K562 (cell line): ENCODE measurements at regions not wholly inside any gene's neighbourhood (a gene's known extent, or its start where the extent isn't known, plus 50 kb on each side); places are given as distances from the start of the nearest gene placed in this dataset.

Source experiments
- ATAC-seq: fragments of 200-7000 bp; cut with Tn5 transposase; 3 replicates; pipeline ENCODE4 v1.9.1; 2020; ENCODE audit warnings: moderate library complexity
- BruUV-seq: library from RNA; stranded (reverse); fragments of 400-500 nt; replicated peaks from 2 replicates; lab custom pipeline; 2021; lab: Mats Ljungman, UMichigan
- CTCF ChIA-PET: fragments of 300-600 bp; formaldehyde crosslinking; extraction: SDS; loops from one replicate; lab custom pipeline; 2021; ENCODE audit warnings: low intra/inter-chr PET ratio; lab: Yijun Ruan, JAX
- POLR2A ChIA-PET: fragments of 300-600, 350-650 bp; sonication (Branson Sonifier 250); formaldehyde crosslinking; extraction: SDS; loops from one replicate; lab custom pipeline; 2021; ENCODE audit warnings: antibody characterized with exemption, inconsistent platforms; lab: Yijun Ruan, JAX
- DNase-seq, 4 experiments: peaks; one replicate each; pipeline versions ENCODE4 v3.0.0 to v3.0.0-alpha.2; 2011 to 2018; ENCODE audit warnings: low spot score in 3 of 4, mixed read lengths in 3 of 4; ENCODE audit errors: extremely low read depth in 1 of 4
- FAIRE-seq: peaks from 2 replicates; lab custom pipeline; 2011; peaks lifted over from hg19 to GRCh38; lab: Jason Lieb, UNC
- H2AFZ ChIP-seq: 2 replicates; pipeline ENCODE4 v1.6.0; 2011; ENCODE audit warnings: low read depth, low read length, control low read depth, inconsistent platforms
- H3K27ac ChIP-seq: fragments of 200-600 bp; 3 replicates; pipeline ENCODE4 v1.8.0; 2011; ENCODE audit warnings: low read depth, mild to moderate bottlenecking, control low read depth, inconsistent platforms, low read length, moderate library complexity, mixed read lengths; ENCODE audit errors: extremely low read depth
- H3K27me3 ChIP-seq, 2 experiments: fragments of 300-600 bp in 1 of 2; 2 replicates in 1 of 2; 3 replicates in 1 of 2; pipeline versions ENCODE4 v1.6.0 to v1.8.0; 2011; ENCODE audit warnings: inconsistent platforms in 2 of 2, low read length in 2 of 2, mild to moderate bottlenecking in 1 of 2, mixed read lengths in 1 of 2, moderate library complexity in 1 of 2; ENCODE audit not compliant: control insufficient read depth in 2 of 2, insufficient read depth in 2 of 2
- H3K36me3 ChIP-seq: fragments of 300-600 bp; 3 replicates; pipeline ENCODE4 v1.8.0; 2011; ENCODE audit warnings: mild to moderate bottlenecking, low read length, inconsistent platforms; ENCODE audit not compliant: control insufficient read depth, insufficient read depth
- H3K4me1 ChIP-seq, 2 experiments: fragments of 200-600 bp in 1 of 2; replicated peaks in 1 of 2; 2 replicates in 1 of 2; 3 replicates in 1 of 2; pipeline versions ENCODE4 v1.5.1 to v1.8.0; 2011; ENCODE audit warnings: inconsistent platforms in 2 of 2, low read length in 2 of 2, mild to moderate bottlenecking in 1 of 2, mixed read lengths in 1 of 2, moderate library complexity in 1 of 2; ENCODE audit not compliant: control insufficient read depth in 2 of 2, insufficient read depth in 2 of 2
- H3K4me2 ChIP-seq: 2 replicates; pipeline ENCODE4 v1.6.1; 2011; ENCODE audit warnings: low read length, control low read depth, inconsistent platforms, mixed read lengths; ENCODE audit not compliant: insufficient read depth
- H3K4me3 ChIP-seq: fragments of 200-600 bp; sonication (generic), shearing (Covaris generic); 2 replicates; pipeline ENCODE4 v1.5.1; 2016; ENCODE audit warnings: control low read depth, inconsistent platforms
- H3K79me2 ChIP-seq: fragments of 200-600 bp; 3 replicates; pipeline ENCODE4 v1.8.0; 2011; ENCODE audit warnings: low read length, inconsistent platforms; ENCODE audit not compliant: control insufficient read depth, insufficient read depth
- H3K9ac ChIP-seq, 2 experiments: 2 replicates each; pipeline versions ENCODE4 v1.6.0 to v1.6.1; 2011; ENCODE audit warnings: low read depth in 2 of 2, low read length in 2 of 2, control low read depth in 1 of 2, inconsistent platforms in 1 of 2, mild to moderate bottlenecking in 1 of 2, mixed read lengths in 1 of 2; ENCODE audit not compliant: insufficient read depth in 1 of 2
- H3K9me1 ChIP-seq: one replicate; pipeline ENCODE4 v1.6.0; 2011; ENCODE audit warnings: inconsistent platforms, mild to moderate bottlenecking, low read length, moderate library complexity; ENCODE audit not compliant: control insufficient read depth, insufficient read depth
- H3K9me3 ChIP-seq: replicated peaks from 2 replicates; pipeline ENCODE4 v1.5.1; 2011; ENCODE audit warnings: low read depth, low read length, inconsistent platforms; ENCODE audit not compliant: control insufficient read depth, insufficient read depth
- H4K20me1 ChIP-seq: replicated peaks from 2 replicates; pipeline ENCODE4 v1.6.1; 2011; ENCODE audit warnings: low read length, inconsistent platforms, mixed read lengths; ENCODE audit not compliant: control insufficient read depth, insufficient read depth
- ATF6 ChIP-seq: sonication (generic); formaldehyde crosslinking; IDR thresholded peaks from 2 replicates; pipeline ENCODE4 v1.4.0; 2020; ENCODE audit warnings: mild to moderate bottlenecking, missing genetic modification reagents
- CBX8 ChIP-seq: fragments of 200-600 bp; sonication (generic); IDR thresholded peaks from 2 replicates; pipeline ENCODE4 v1.6.1; 2012; ENCODE audit warnings: borderline replicate concordance, mixed run types, low read depth, mild to moderate bottlenecking, moderate library complexity, mixed read lengths, low read length, control low read depth, inconsistent platforms; ENCODE audit not compliant: poor library complexity, severe bottlenecking; ENCODE audit errors: extremely low read depth
- DNMT1 ChIP-seq: fragments of 450-650 bp; IDR thresholded peaks from 2 replicates; pipeline ENCODE4 v1.6.1; 2016; ENCODE audit warnings: antibody characterized with exemption, mild to moderate bottlenecking
- ERF ChIP-seq: fragments of 450-650 bp; formaldehyde crosslinking; IDR thresholded peaks from 2 replicates; pipeline ENCODE4 v1.4.0; 2020; ENCODE audit warnings: mild to moderate bottlenecking, mixed read lengths
- HSF4 ChIP-seq: fragments of 250-450 bp; sonication (Bioruptor Pico); IDR thresholded peaks from 2 replicates; pipeline ENCODE4 v2.1.2; 2022; ENCODE audit warnings: mild to moderate bottlenecking, moderate library complexity, borderline replicate concordance
- POU5F1 ChIP-seq: fragments of 150-350 bp; IDR thresholded peaks from 2 replicates; pipeline ENCODE4 v1.6.1; 2014; ENCODE audit warnings: borderline replicate concordance, low read length, low read depth, mild to moderate bottlenecking; ENCODE audit not compliant: partially characterized antibody
- SETDB1 ChIP-seq: IDR thresholded peaks from one replicate; pipeline ENCODE4 v1.6.1; 2012; ENCODE audit warnings: low read length, control low read depth, inconsistent platforms
- SREBF2 ChIP-seq: sonication (generic); formaldehyde crosslinking; IDR thresholded peaks from 2 replicates; pipeline ENCODE4 v1.4.0; 2020; ENCODE audit warnings: mild to moderate bottlenecking, missing genetic modification reagents
- TARDBP ChIP-seq: fragments of 450-650 bp; IDR thresholded peaks from 2 replicates; pipeline ENCODE4 v1.6.1; 2016
- ZNF124 ChIP-seq: sonication (generic); formaldehyde crosslinking; IDR thresholded peaks from 2 replicates; pipeline ENCODE4 v1.8.1; 2022; ENCODE audit warnings: missing genetic modification reagents
- ZNF639 ChIP-seq, 2 experiments: fragments of 200-800 bp in 1 of 2; sonication (Bioruptor generic) in 1 of 2; sonication (generic) in 1 of 2; formaldehyde crosslinking in 1 of 2; IDR thresholded peaks in 1 of 2; conservative IDR thresholded peaks in 1 of 2; 2 replicates each; pipeline versions ENCODE4 v1.5.0 to v1.6.1; 2016 to 2020; ENCODE audit warnings: missing compliant biosample characterization in 1 of 2, missing genetic modification characterization in 1 of 2, missing genetic modification reagents in 1 of 2
- WGBS: fragments of 100-300 bp; shearing (Covaris generic); methylation state at CpG from one replicate; pipeline ENCODE4 v1.1.6; 2016; ENCODE audit warnings: low coverage, mixed read lengths; ENCODE audit not compliant: insufficient coverage; ENCODE audit errors: missing lambda C conversion rate; 5-methylcytosine and 5-hydroxymethylcytosine counted together
- in situ Hi-C: fragments of 300-500 bp; cut with MboI; formaldehyde crosslinking; loops from 4 replicates; pipeline ENCODE4 v1.15.0; 2018; ENCODE audit warnings: inconsistent platforms, mixed read lengths
- intact Hi-C: fragments of 100-400 bp; cut with micrococcal nuclease; formaldehyde crosslinking; loops from 2 replicates; pipeline ENCODE4 v1.14.2; 2022
- TF ChIP-seq, protein P1 (sequence below): sonication (generic); formaldehyde crosslinking; IDR thresholded peaks from 2 replicates; pipeline ENCODE4 v1.8.0; 2022; ENCODE audit warnings: missing genetic modification reagents, mild to moderate bottlenecking, borderline replicate concordance
- TF ChIP-seq, protein P2 (sequence below): fragments of 450-650 bp; formaldehyde crosslinking; IDR thresholded peaks from 2 replicates; pipeline ENCODE4 v1.4.0; 2020; ENCODE audit warnings: mild to moderate bottlenecking, moderate library complexity

GRCh38 chr5:4514067-4514648, 626.0 kb upstream of the ADAMTS16 start (continued):
- TF ChIP-seq ZNF639 (CRISPR knock-in tag; conservative IDR thresholded peaks at IDR 0.05 in 1 of 2, IDR thresholded peaks at IDR 0.05 in 1 of 2) (no peak), ZNF124 (CRISPR knock-in tag) (no peak)

GRCh38 chr5:4518903-4519672, 621.0 kb upstream of the ADAMTS16 start:
- H2AFZ ChIP-seq: no peak overlapping the region
- H3K4me1 ChIP-seq: no peaks in the 10 kb centered on the region
- no peak for FAIRE-seq
- H3K36me3 ChIP-seq: no peaks in the 10 kb centered on the region
- intact Hi-C loops (no loop called here), in situ Hi-C loops (no loop called here)
- under 1% methylated on average over 10 of the region's 10 CpGs for WGBS
- CTCF ChIA-PET: no interaction called here
- H3K27me3 ChIP-seq: no peaks in the 10 kb centered on the region
- H3K27ac ChIP-seq: no peak overlapping the region
- no peak for ATAC-seq
- DNase-seq: no peak
- BruUV-seq: no TSS peak
- no peak overlapping the region for H3K4me2 ChIP-seq
- no peaks in the 10 kb centered on the region for H3K9me1 ChIP-seq
- H3K4me3 ChIP-seq: no peak overlapping the region; the same call in 1 of the 2 replicates
- H3K79me2 ChIP-seq: no peaks in the 10 kb centered on the region
- POLR2A ChIA-PET: interaction anchor here (0.6 kb wide), 1 partner anchor 68 kb away, joined by 3 read pairs; no protein-coding TSS in a partner anchor
- no peak overlapping the region for H3K9ac ChIP-seq
- no peaks in the 10 kb centered on the region for H4K20me1 ChIP-seq
- no peaks in the 10 kb centered on the region; the same call in none of the 2 replicates for H3K9me3 ChIP-seq
- TF ChIP-seq TARDBP: no peak
- no peak for TF ChIP-seq DNMT1
- TF ChIP-seq SREBF2: no peak
- TF ChIP-seq ERF: no peak
- no peak for TF ChIP-seq CBX8
- TF ChIP-seq, protein P1, sequence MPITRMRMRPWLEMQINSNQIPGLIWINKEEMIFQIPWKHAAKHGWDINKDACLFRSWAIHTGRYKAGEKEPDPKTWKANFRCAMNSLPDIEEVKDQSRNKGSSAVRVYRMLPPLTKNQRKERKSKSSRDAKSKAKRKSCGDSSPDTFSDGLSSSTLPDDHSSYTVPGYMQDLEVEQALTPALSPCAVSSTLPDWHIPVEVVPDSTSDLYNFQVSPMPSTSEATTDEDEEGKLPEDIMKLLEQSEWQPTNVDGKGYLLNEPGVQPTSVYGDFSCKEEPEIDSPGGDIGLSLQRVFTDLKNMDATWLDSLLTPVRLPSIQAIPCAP (CRISPR knock-in tag): no peak
- no peak for TF ChIP-seq ATF6 (CRISPR knock-in tag)
- no peak for TF ChIP-seq SETDB1
- no peak for TF ChIP-seq POU5F1
- TF ChIP-seq, protein P2, sequence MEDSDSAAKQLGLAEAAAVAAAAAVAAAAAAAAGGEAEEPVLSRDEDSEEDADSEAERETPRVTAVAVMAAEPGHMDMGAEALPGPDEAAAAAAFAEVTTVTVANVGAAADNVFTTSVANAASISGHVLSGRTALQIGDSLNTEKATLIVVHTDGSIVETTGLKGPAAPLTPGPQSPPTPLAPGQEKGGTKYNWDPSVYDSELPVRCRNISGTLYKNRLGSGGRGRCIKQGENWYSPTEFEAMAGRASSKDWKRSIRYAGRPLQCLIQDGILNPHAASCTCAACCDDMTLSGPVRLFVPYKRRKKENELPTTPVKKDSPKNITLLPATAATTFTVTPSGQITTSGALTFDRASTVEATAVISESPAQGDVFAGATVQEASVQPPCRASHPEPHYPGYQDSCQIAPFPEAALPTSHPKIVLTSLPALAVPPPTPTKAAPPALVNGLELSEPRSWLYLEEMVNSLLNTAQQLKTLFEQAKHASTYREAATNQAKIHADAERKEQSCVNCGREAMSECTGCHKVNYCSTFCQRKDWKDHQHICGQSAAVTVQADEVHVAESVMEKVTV (CRISPR knock-in tag): no peak
- no peak for TF ChIP-seq HSF4
